ENCODE measurements at regions not wholly inside any gene's neighbourhood (a gene's known extent, or its start where the extent isn't known, plus 50 kb on each side); places are given as distances from the start of the nearest gene placed in this dataset.

GRCh38 chr14:89680156-89680555 lies 263.1 kb upstream of the FOXN3 start:
- Histone ChIP-seq H3K27ac (no peak overlapping the region), H3K9me3 (no peaks in the 10 kb centered on the region), H3K27me3 (no peaks in the 10 kb centered on the region), H3K36me3 (no peaks in the 10 kb centered on the region), H3K4me3 (no peak overlapping the region), H3K4me1 (no peaks in the 10 kb centered on the region)
- DNase-seq (ENCODE audit: low spot score), result no peak
- TF ChIP-seq CTCF (IDR thresholded peaks at IDR 0.05), result no peak

GRCh38 chr14:89678768-89679167 lies 261.7 kb upstream of the FOXN3 start:
- no peaks in the 10 kb centered on the region for H3K9me3 ChIP-seq
- no peak for DNase-seq (ENCODE audit: low spot score)
- no peak for TF ChIP-seq CTCF (IDR thresholded peaks at IDR 0.05)
- no peak overlapping the region for H3K4me3 ChIP-seq
- H3K36me3 ChIP-seq, result no peaks in the 10 kb centered on the region
- no peak overlapping the region for H3K27ac ChIP-seq
- H3K27me3 ChIP-seq, result no peaks in the 10 kb centered on the region
- H3K4me1 ChIP-seq, result no peaks in the 10 kb centered on the region

GRCh38 chr14:89675590-89675989 lies 258.6 kb upstream of the FOXN3 start:
- no peak for TF ChIP-seq CTCF (IDR thresholded peaks at IDR 0.05)
- no peaks in the 10 kb centered on the region for H3K27me3 ChIP-seq
- DNase-seq (ENCODE audit: low spot score), result no peak
- H3K4me3 ChIP-seq, result no peak overlapping the region
- H3K27ac ChIP-seq, result no peak overlapping the region
- H3K9me3 ChIP-seq, result no peaks in the 10 kb centered on the region
- no peaks in the 10 kb centered on the region for H3K36me3 ChIP-seq
- no peaks in the 10 kb centered on the region for H3K4me1 ChIP-seq

- Histone ChIP-seq H3K9me3 (no peaks in the 10 kb centered on the region), H3K27ac (no peak overlapping the region), H3K27me3 (no peaks in the 10 kb centered on the region), H3K4me1 (no peaks in the 10 kb centered on the region), H3K36me3 (no peaks in the 10 kb centered on the region), H3K4me3 (no peak overlapping the region)
- no peak for DNase-seq (ENCODE audit: low spot score)
- no peak for TF ChIP-seq CTCF (IDR thresholded peaks at IDR 0.05)
Observed at GRCh38 chr14:89674936-89675335, 257.9 kb upstream of the FOXN3 start.

- no peak overlapping the region for H3K27ac ChIP-seq
- no peaks in the 10 kb centered on the region for H3K36me3 ChIP-seq
- H3K27me3 ChIP-seq, result no peaks in the 10 kb centered on the region
- DNase-seq (ENCODE audit: low spot score), result no peak
- H3K9me3 ChIP-seq, result no peaks in the 10 kb centered on the region
- no peaks in the 10 kb centered on the region for H3K4me1 ChIP-seq
- H3K4me3 ChIP-seq, result no peak overlapping the region
- no peak for TF ChIP-seq CTCF (IDR thresholded peaks at IDR 0.05)
Observed at GRCh38 chr14:89674240-89674639, 257.2 kb upstream of the FOXN3 start.

GRCh38 chr14:89673512-89674225 lies 256.6 kb upstream of the FOXN3 start:
- DNase-seq (ENCODE audit: low spot score), result no peak
- H3K4me1 ChIP-seq, result no peaks in the 10 kb centered on the region
- H3K27me3 ChIP-seq, result no peaks in the 10 kb centered on the region
- no peaks in the 10 kb centered on the region for H3K36me3 ChIP-seq
- H3K4me3 ChIP-seq, result no peak overlapping the region
- no peak for TF ChIP-seq CTCF (IDR thresholded peaks at IDR 0.05)
- H3K9me3 ChIP-seq, result no peaks in the 10 kb centered on the region
- H3K27ac ChIP-seq, result no peak overlapping the region
